T-helper 17 cell (primary cell): ENCODE measurements at regions not wholly inside any gene's neighbourhood (a gene's known extent, or its start where the extent isn't known, plus 50 kb on each side); places are given as distances from the start of the nearest gene placed in this dataset.

Experiments used
- ATAC-seq: fragments of 150-1000 bp; cut with Tn5 transposase; 2 replicates; pipeline ENCODE4 v1.10.0; 2021; ENCODE audit warnings: mild to moderate bottlenecking, moderate library complexity
- DNase-seq, 3 donors: peaks; one replicate each; pipeline versions ENCODE4 v3.0.0 to v3.0.0-alpha.2; 2020 to 2021
- H3K9me3 ChIP-seq: one replicate; pipeline ENCODE4 v1.7.0; 2013; ENCODE audit warnings: low read length, mild to moderate bottlenecking; ENCODE audit not compliant: control insufficient read depth, poor library complexity, severe bottlenecking
- H3K27ac Mint-ChIP-seq: one replicate; pipeline ENCODE4 v1.8.0; 2022; ENCODE audit warnings: mild to moderate bottlenecking, moderate library complexity, mixed read lengths
- H3K27me3 Mint-ChIP-seq: one replicate; pipeline ENCODE4 v1.8.0; 2022; ENCODE audit warnings: mixed read lengths
- H3K36me3 Mint-ChIP-seq: one replicate; pipeline ENCODE4 v1.8.0; 2022; ENCODE audit warnings: low read depth, mixed read lengths
- H3K4me1 Mint-ChIP-seq: one replicate; pipeline ENCODE4 v1.8.0; 2022; ENCODE audit warnings: mild to moderate bottlenecking, mixed read lengths
- H3K4me3 Mint-ChIP-seq: one replicate; pipeline ENCODE4 v1.8.0; 2022; ENCODE audit warnings: mild to moderate bottlenecking, moderate library complexity, mixed read lengths

GRCh38 chr11:103832762-103833161 lies 203.7 kb upstream of the DDI1 start:
- no peaks in the 10 kb centered on the region for H3K36me3 Mint-ChIP-seq
- H3K27me3 Mint-ChIP-seq: no peaks in the 10 kb centered on the region
- ATAC-seq (no peak), DNase-seq (no peak)
- H3K4me3 Mint-ChIP-seq: no peak overlapping the region
- no peaks in the 10 kb centered on the region for H3K4me1 Mint-ChIP-seq
- H3K27ac Mint-ChIP-seq: no peak overlapping the region
- H3K9me3 ChIP-seq: no peaks in the 10 kb centered on the region

- no peaks in the 10 kb centered on the region for H3K4me1 Mint-ChIP-seq
- no peaks in the 10 kb centered on the region for H3K27me3 Mint-ChIP-seq
- H3K9me3 ChIP-seq: no peaks in the 10 kb centered on the region
- no peak overlapping the region for H3K4me3 Mint-ChIP-seq
- ATAC-seq (no peak), DNase-seq (no peak)
- no peak overlapping the region for H3K27ac Mint-ChIP-seq
- H3K36me3 Mint-ChIP-seq: no peaks in the 10 kb centered on the region
Observed at GRCh38 chr11:103842191-103842590, 194.2 kb upstream of the DDI1 start.

GRCh38 chr11:103842795-103843194 lies 193.6 kb upstream of the DDI1 start:
- no peak overlapping the region for H3K4me3 Mint-ChIP-seq
- no peaks in the 10 kb centered on the region for H3K4me1 Mint-ChIP-seq
- no peaks in the 10 kb centered on the region for H3K9me3 ChIP-seq
- H3K27me3 Mint-ChIP-seq: no peaks in the 10 kb centered on the region
- DNase-seq (no peak), ATAC-seq (no peak)
- no peak overlapping the region for H3K27ac Mint-ChIP-seq
- no peaks in the 10 kb centered on the region for H3K36me3 Mint-ChIP-seq

GRCh38 chr11:103844327-103845215 lies 191.9 kb upstream of the DDI1 start:
- H3K27ac Mint-ChIP-seq: no peak overlapping the region
- no peaks in the 10 kb centered on the region for H3K4me1 Mint-ChIP-seq
- no peaks in the 10 kb centered on the region for H3K27me3 Mint-ChIP-seq
- DNase-seq (no peak), ATAC-seq (no peak)
- no peaks in the 10 kb centered on the region for H3K9me3 ChIP-seq
- no peak overlapping the region for H3K4me3 Mint-ChIP-seq
- no peaks in the 10 kb centered on the region for H3K36me3 Mint-ChIP-seq

- DNase-seq (no peak), ATAC-seq (no peak)
- no peaks in the 10 kb centered on the region for H3K4me1 Mint-ChIP-seq
- H3K27me3 Mint-ChIP-seq: no peaks in the 10 kb centered on the region
- no peaks in the 10 kb centered on the region for H3K9me3 ChIP-seq
- no peaks in the 10 kb centered on the region for H3K36me3 Mint-ChIP-seq
- no peak overlapping the region for H3K27ac Mint-ChIP-seq
- no peak overlapping the region for H3K4me3 Mint-ChIP-seq
Observed at GRCh38 chr11:103845331-103845730, 191.1 kb upstream of the DDI1 start.

GRCh38 chr11:103848686-103849085 lies 187.8 kb upstream of the DDI1 start:
- ATAC-seq (no peak), DNase-seq (no peak)
- no peaks in the 10 kb centered on the region for H3K9me3 ChIP-seq
- no peaks in the 10 kb centered on the region for H3K36me3 Mint-ChIP-seq
- no peaks in the 10 kb centered on the region for H3K4me1 Mint-ChIP-seq
- no peaks in the 10 kb centered on the region for H3K27me3 Mint-ChIP-seq
- no peak overlapping the region for H3K4me3 Mint-ChIP-seq
- H3K27ac Mint-ChIP-seq: no peak overlapping the region

GRCh38 chr11:103849366-103849765 lies 187.1 kb upstream of the DDI1 start:
- Mint-ChIP-seq H3K4me3 (no peak overlapping the region), H3K4me1 (no peaks in the 10 kb centered on the region), H3K27ac (no peak overlapping the region), H3K36me3 (no peaks in the 10 kb centered on the region), H3K27me3 (no peaks in the 10 kb centered on the region)
- DNase-seq (no peak), ATAC-seq (no peak)
- H3K9me3 ChIP-seq: no peaks in the 10 kb centered on the region

- Mint-ChIP-seq H3K4me1 (no peaks in the 10 kb centered on the region), H3K27me3 (no peaks in the 10 kb centered on the region), H3K27ac (no peak overlapping the region), H3K4me3 (no peak overlapping the region), H3K36me3 (no peaks in the 10 kb centered on the region)
- ATAC-seq (no peak), DNase-seq (no peak)
- H3K9me3 ChIP-seq: no peaks in the 10 kb centered on the region
Observed at GRCh38 chr11:103850419-103851165, 185.8 kb upstream of the DDI1 start.

- no peaks in the 10 kb centered on the region for H3K27me3 Mint-ChIP-seq
- H3K9me3 ChIP-seq: no peaks in the 10 kb centered on the region
- DNase-seq: no peak
- no peak overlapping the region for H3K4me3 Mint-ChIP-seq
- H3K4me1 Mint-ChIP-seq: no peaks in the 10 kb centered on the region
- ATAC-seq: no peak
- H3K27ac Mint-ChIP-seq: no peak overlapping the region
- H3K36me3 Mint-ChIP-seq: no peaks in the 10 kb centered on the region
Observed at GRCh38 chr11:103851166-103851651, 185.2 kb upstream of the DDI1 start.
